ENCODE measurements at regions not wholly inside any gene's neighbourhood (a gene's known extent, or its start where the extent isn't known, plus 50 kb on each side); places are given as distances from the start of the nearest gene placed in this dataset.
A peak's percentile ranks its signal among the peaks of the same experiment; 100 is the strongest.

GRCh38 chrX:30971774-30972603, 82.9 kb upstream of the TAB3 start:
- DNase-seq (ENCODE audit: low read depth), result no peak
- no peak overlapping the region for H3K4me3 ChIP-seq (ENCODE audit: low read depth, low read length)
- TF ChIP-seq, protein P1, sequence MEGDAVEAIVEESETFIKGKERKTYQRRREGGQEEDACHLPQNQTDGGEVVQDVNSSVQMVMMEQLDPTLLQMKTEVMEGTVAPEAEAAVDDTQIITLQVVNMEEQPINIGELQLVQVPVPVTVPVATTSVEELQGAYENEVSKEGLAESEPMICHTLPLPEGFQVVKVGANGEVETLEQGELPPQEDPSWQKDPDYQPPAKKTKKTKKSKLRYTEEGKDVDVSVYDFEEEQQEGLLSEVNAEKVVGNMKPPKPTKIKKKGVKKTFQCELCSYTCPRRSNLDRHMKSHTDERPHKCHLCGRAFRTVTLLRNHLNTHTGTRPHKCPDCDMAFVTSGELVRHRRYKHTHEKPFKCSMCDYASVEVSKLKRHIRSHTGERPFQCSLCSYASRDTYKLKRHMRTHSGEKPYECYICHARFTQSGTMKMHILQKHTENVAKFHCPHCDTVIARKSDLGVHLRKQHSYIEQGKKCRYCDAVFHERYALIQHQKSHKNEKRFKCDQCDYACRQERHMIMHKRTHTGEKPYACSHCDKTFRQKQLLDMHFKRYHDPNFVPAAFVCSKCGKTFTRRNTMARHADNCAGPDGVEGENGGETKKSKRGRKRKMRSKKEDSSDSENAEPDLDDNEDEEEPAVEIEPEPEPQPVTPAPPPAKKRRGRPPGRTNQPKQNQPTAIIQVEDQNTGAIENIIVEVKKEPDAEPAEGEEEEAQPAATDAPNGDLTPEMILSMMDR (IDR thresholded peaks at IDR 0.05; ENCODE audit: low read depth, low read length, missing control alignments), result peak; percentile 83

GRCh38 chrX:30967516-30967915, 78.5 kb upstream of the TAB3 start:
- H3K4me3 ChIP-seq (ENCODE audit: low read depth, low read length), result no peak overlapping the region
- TF ChIP-seq, protein P1 (IDR thresholded peaks at IDR 0.05; ENCODE audit: low read depth, low read length, missing control alignments), result no peak
- DNase-seq (ENCODE audit: low read depth), result no peak

- TF ChIP-seq, protein P1 (IDR thresholded peaks at IDR 0.05; ENCODE audit: low read depth, low read length, missing control alignments), result no peak
- no peak overlapping the region for H3K4me3 ChIP-seq (ENCODE audit: low read depth, low read length)
- no peak for DNase-seq (ENCODE audit: low read depth)
These were observed 76.7 kb upstream of the TAB3 start for GRCh38 chrX:30965767-30966166.

- DNase-seq (ENCODE audit: low read depth), result no peak
- TF ChIP-seq, protein P1 (IDR thresholded peaks at IDR 0.05; ENCODE audit: low read depth, low read length, missing control alignments), result no peak
- H3K4me3 ChIP-seq (ENCODE audit: low read depth, low read length), result no peak overlapping the region
These were observed 72.5 kb upstream of the TAB3 start for GRCh38 chrX:30961387-30962174.

DNA sequence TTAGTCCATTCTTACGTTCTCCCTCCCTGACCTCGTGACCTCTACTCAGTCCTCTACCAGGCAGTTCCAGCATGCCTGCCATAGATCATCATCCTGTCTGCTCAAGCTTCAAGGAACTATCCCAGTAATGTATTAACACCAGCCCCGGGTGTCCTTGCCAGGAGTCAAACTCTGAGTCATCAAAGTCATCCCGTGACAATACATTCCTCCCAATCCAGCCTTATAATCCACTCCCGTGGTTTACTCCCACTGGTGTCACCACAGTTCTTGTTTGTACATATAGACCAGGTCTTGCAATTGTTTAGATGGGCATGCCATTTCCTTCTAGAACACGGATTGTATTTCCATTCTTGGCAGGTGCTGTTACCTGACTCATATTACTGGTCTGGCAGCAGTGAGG, 68.7 kb upstream of the TAB3 start:
- TF ChIP-seq, protein P1 (IDR thresholded peaks at IDR 0.05; ENCODE audit: low read depth, low read length, missing control alignments), result no peak
- no peak for DNase-seq (ENCODE audit: low read depth)
- no peak overlapping the region for H3K4me3 ChIP-seq (ENCODE audit: low read depth, low read length)

DNA sequence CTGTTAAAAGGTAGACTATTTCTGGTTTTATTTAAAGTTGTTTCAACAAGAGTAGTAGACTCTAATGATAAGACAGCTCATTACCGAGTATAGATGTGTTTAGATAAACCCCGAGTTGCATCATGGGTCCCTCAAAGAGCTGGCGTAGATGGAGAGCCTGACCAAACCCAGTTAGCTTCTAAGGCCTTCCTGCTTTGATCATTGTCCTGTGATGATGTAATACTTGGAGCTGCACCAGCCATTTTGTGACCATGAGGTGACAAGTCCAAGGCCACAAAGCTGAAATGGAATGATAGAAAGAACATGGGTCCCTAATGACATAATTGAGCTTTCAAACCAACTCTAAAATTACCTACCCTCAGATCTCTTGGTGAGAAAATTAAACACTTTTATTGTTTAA, 66.6 kb upstream of the TAB3 start:
- TF ChIP-seq, protein P1 (IDR thresholded peaks at IDR 0.05; ENCODE audit: low read depth, low read length, missing control alignments), result no peak
- H3K4me3 ChIP-seq (ENCODE audit: low read depth, low read length), result no peak overlapping the region
- no peak for DNase-seq (ENCODE audit: low read depth)
